ENCODE measurements at regions not wholly inside any gene's neighbourhood (a gene's known extent, or its start where the extent isn't known, plus 50 kb on each side); places are given as distances from the start of the nearest gene placed in this dataset.

GRCh38 chr5:27978322-27978721, 939.9 kb upstream of the CDH9 start:
- Histone ChIP-seq H3K4me1 (no peaks in the 10 kb centered on the region), H3K9me3 (replicated peaks) (peaks cover 27% of the 10 kb centered on the region)
- intact Hi-C loops (cut with micrococcal nuclease) = no loop called here

GRCh38 chr5:27969157-27969556, 930.8 kb upstream of the CDH9 start:
- TF ChIP-seq, protein P1, sequence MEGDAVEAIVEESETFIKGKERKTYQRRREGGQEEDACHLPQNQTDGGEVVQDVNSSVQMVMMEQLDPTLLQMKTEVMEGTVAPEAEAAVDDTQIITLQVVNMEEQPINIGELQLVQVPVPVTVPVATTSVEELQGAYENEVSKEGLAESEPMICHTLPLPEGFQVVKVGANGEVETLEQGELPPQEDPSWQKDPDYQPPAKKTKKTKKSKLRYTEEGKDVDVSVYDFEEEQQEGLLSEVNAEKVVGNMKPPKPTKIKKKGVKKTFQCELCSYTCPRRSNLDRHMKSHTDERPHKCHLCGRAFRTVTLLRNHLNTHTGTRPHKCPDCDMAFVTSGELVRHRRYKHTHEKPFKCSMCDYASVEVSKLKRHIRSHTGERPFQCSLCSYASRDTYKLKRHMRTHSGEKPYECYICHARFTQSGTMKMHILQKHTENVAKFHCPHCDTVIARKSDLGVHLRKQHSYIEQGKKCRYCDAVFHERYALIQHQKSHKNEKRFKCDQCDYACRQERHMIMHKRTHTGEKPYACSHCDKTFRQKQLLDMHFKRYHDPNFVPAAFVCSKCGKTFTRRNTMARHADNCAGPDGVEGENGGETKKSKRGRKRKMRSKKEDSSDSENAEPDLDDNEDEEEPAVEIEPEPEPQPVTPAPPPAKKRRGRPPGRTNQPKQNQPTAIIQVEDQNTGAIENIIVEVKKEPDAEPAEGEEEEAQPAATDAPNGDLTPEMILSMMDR (IDR thresholded peaks at IDR 0.05; ENCODE audit: borderline replicate concordance) = no peak
- Histone ChIP-seq H3K27me3 (ENCODE audit: low read depth) (no peaks in the 10 kb centered on the region), H3K4me3 (no peak overlapping the region), H3K27ac (replicated peaks) (no peak overlapping the region), H3K36me3 (no peaks in the 10 kb centered on the region), H3K4me1 (no peaks in the 10 kb centered on the region), H3K9me3 (replicated peaks) (peaks cover 46% of the 10 kb centered on the region)
- intact Hi-C loops (cut with micrococcal nuclease) = no loop called here
- no peak for DNase-seq

More at GRCh38 chr5:27978322-27978721, 939.9 kb upstream of the CDH9 start:
- TF ChIP-seq, protein P1 (IDR thresholded peaks at IDR 0.05; ENCODE audit: borderline replicate concordance) = no peak
- H3K4me3 ChIP-seq = no peak overlapping the region
- H3K36me3 ChIP-seq = no peaks in the 10 kb centered on the region
- H3K27me3 ChIP-seq (ENCODE audit: low read depth) = no peaks in the 10 kb centered on the region
- DNase-seq = no peak
- no peak overlapping the region for H3K27ac ChIP-seq (replicated peaks)

DNA sequence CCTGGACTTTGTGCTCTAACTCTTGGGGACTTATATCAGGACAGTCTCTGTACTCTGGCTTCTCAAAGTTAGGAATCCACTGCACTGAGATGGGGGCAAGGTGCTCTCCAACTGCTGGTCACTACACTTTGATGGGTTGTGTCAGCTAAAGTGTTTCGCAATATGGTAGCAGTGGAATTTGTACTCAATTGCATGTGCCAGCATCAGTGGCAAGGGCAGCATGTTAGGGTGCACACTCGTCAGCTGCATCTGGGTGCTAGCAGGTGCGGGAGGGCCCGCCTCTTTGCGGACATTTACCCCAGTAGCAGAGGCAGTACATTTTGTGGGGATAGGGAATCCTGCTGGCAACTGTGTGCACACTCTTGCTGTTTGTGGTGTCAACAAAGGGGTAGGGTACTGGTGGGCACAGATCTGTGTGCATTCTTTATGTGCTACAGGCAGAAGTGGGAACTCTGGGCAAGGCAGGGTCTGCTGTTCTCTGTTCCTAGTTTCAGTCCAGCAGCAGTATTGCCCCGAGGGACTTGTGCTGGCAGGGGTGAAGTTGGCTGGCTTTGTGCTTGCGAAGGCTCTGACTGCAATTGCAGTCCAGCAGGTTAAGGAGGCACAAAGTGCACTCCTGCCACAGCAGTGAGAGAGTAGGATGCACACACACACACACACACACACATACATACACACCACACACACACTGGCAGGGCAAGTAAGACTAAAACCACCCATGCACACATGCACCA, 924.8 kb upstream of the CDH9 start:
- H3K27me3 ChIP-seq (ENCODE audit: low read depth) = no peaks in the 10 kb centered on the region

GRCh38 chr5:27962198-27962597, 923.8 kb upstream of the CDH9 start:
- TF ChIP-seq, protein P1 (IDR thresholded peaks at IDR 0.05; ENCODE audit: borderline replicate concordance) = no peak
- H3K27ac ChIP-seq (replicated peaks) = no peak overlapping the region
- H3K4me1 ChIP-seq = no peaks in the 10 kb centered on the region
- no peaks in the 10 kb centered on the region for H3K27me3 ChIP-seq (ENCODE audit: low read depth)
- H3K4me3 ChIP-seq = no peak overlapping the region
- H3K36me3 ChIP-seq = no peaks in the 10 kb centered on the region
- intact Hi-C loops (cut with micrococcal nuclease) = no loop called here
- no peak for DNase-seq
- peaks cover 89% of the 10 kb centered on the region for H3K9me3 ChIP-seq (replicated peaks)

More for the DNA sequence above, 924.8 kb upstream of the CDH9 start:
- Histone ChIP-seq H3K27ac (replicated peaks) (no peak overlapping the region), H3K9me3 (replicated peaks) (peaks cover 89% of the 10 kb centered on the region), H3K4me3 (no peak overlapping the region), H3K4me1 (no peaks in the 10 kb centered on the region), H3K36me3 (no peaks in the 10 kb centered on the region)
- no peak for DNase-seq
- TF ChIP-seq, protein P1 (IDR thresholded peaks at IDR 0.05; ENCODE audit: borderline replicate concordance) = no peak
- intact Hi-C loops (cut with micrococcal nuclease) = no loop called here

- DNase-seq = no peak
- Histone ChIP-seq H3K4me1 (no peaks in the 10 kb centered on the region), H3K36me3 (no peaks in the 10 kb centered on the region), H3K4me3 (no peak overlapping the region), H3K9me3 (replicated peaks) (peaks cover 2% of the 10 kb centered on the region), H3K27me3 (ENCODE audit: low read depth) (no peaks in the 10 kb centered on the region), H3K27ac (replicated peaks) (no peak overlapping the region)
- TF ChIP-seq, protein P1 (IDR thresholded peaks at IDR 0.05; ENCODE audit: borderline replicate concordance) = no peak
- intact Hi-C loops (cut with micrococcal nuclease) = no loop called here
Measured at GRCh38 chr5:27947088-27947487, 908.7 kb upstream of the CDH9 start.

Measured in left ventricle myocardium inferior (tissue), 1 donor.